CD4-positive, alpha-beta T cell treated with Interleukin-6 for 4 hours (primary cell): ENCODE measurements at regions not wholly inside any gene's neighbourhood (a gene's known extent, or its start where the extent isn't known, plus 50 kb on each side); places are given as distances from the start of the nearest gene placed in this dataset.
"Not testable (repeated sequence)": the region's sequence is repeated elsewhere in the genome, so short reads cannot be mapped to it uniquely, and the experiment has no call there.

Experiments
- DNase-seq: peaks from one replicate; pipeline ENCODE4 v3.0.0-alpha.2; 2020; ENCODE audit warnings: mixed read lengths

- DNase-seq, result no peak
These were observed 328.0 kb downstream of the NAF1 start for GRCh38 chr4:162838671-162839070.

GRCh38 chr4:162837679-162838078 is 329.0 kb downstream of the NAF1 start:
- DNase-seq, result no peak

GRCh38 chr4:162837241-162837640 is 329.4 kb downstream of the NAF1 start:
- DNase-seq, result no peak

- DNase-seq, result no peak
These were observed 329.9 kb downstream of the NAF1 start for GRCh38 chr4:162836773-162837172.

GRCh38 chr4:162836258-162836657 is 330.4 kb downstream of the NAF1 start:
- DNase-seq, result not testable (repeated sequence)

- no peak for DNase-seq
These were observed 335.8 kb downstream of the NAF1 start for GRCh38 chr4:162830899-162831298.

GRCh38 chr4:162817374-162817773 is 349.3 kb downstream of the NAF1 start:
- DNase-seq, result not testable (repeated sequence)

- DNase-seq, result no peak
These were observed 362.3 kb downstream of the NAF1 start for GRCh38 chr4:162804351-162804924.

GRCh38 chr4:162803378-162803777 is 363.3 kb downstream of the NAF1 start:
- DNase-seq, result no peak

- no peak for DNase-seq
These were observed 369.6 kb downstream of the NAF1 start for GRCh38 chr4:162797108-162797507.

GRCh38 chr4:162793571-162793970 is 373.1 kb downstream of the NAF1 start:
- DNase-seq, result no peak

- DNase-seq, result no peak
These were observed 373.7 kb downstream of the NAF1 start for GRCh38 chr4:162793004-162793403.

- no peak for DNase-seq
These were observed 375.5 kb downstream of the NAF1 start for GRCh38 chr4:162791226-162791625.

- no peak for DNase-seq
These were observed 379.6 kb downstream of the NAF1 start for GRCh38 chr4:162787120-162787519.

- no peak for DNase-seq
These were observed 383.7 kb downstream of the NAF1 start for GRCh38 chr4:162782778-162783525.

- DNase-seq, result no peak
These were observed 384.5 kb downstream of the NAF1 start for GRCh38 chr4:162782096-162782777.

GRCh38 chr4:162770761-162771490 is 395.8 kb downstream of the NAF1 start:
- DNase-seq, result no peak

- DNase-seq, result no peak
These were observed 399.6 kb downstream of the NAF1 start for GRCh38 chr4:162767083-162767482.

GRCh38 chr4:162761965-162762364 is 404.7 kb downstream of the NAF1 start:
- DNase-seq, result no peak

GRCh38 chr4:162740228-162740627 is 426.5 kb downstream of the NAF1 start:
- not testable (repeated sequence) for DNase-seq

- DNase-seq, result not testable (repeated sequence)
These were observed 427.1 kb downstream of the NAF1 start for GRCh38 chr4:162739596-162739995.

- no peak for DNase-seq
These were observed 433.8 kb downstream of the NAF1 start for GRCh38 chr4:162732876-162733275.

- no peak for DNase-seq
These were observed 438.9 kb downstream of the NAF1 start for GRCh38 chr4:162727766-162728165.
